ENCODE measurements at regions not wholly inside any gene's neighbourhood (a gene's known extent, or its start where the extent isn't known, plus 50 kb on each side); places are given as distances from the start of the nearest gene placed in this dataset.
"Not testable (repeated sequence)": the region's sequence is repeated elsewhere in the genome, so short reads cannot be mapped to it uniquely, and the experiment has no call there.

DNA sequence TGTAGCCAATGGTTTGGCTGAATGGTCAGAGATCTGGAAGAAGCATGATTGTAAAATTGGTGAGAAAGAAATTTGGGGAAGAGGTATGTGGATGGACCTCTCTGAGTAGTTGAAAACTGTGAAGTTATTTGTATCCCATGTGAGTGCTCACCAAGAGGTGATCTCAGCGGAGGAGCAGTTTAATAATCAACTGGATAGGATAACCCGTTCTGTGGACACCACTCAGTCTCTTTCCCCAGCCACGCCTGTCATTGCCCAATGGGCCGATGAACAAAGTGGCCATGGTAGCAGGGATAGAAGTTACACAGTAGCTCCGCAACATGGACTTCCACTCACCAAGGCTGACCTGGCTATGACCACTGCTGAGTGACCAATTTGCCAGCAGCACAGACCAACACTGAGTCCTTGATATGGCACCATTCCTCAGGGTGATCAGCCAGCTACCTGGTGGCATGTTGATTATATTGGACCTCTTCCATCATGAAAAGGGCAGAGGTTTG is 257.4 kb upstream of the ATXN7L3B start:
- H3K9ac ChIP-seq (ENCODE audit: insufficient read depth, low read length, poor library complexity, severe bottlenecking): no peak overlapping the region
- no peak for TF ChIP-seq CTCF (IDR thresholded peaks at IDR 0.05)
- no peak overlapping the region for H3K4me2 ChIP-seq (replicated peaks; ENCODE audit: extremely low read depth, low read length, poor library complexity, severe bottlenecking)
- H2AFZ ChIP-seq (ENCODE audit: insufficient read depth, low read depth, low read length, poor library complexity, severe bottlenecking): no peak overlapping the region
- no peak overlapping the region for H3K4me3 ChIP-seq (replicated peaks in 1 of 3; ENCODE audit: low read depth in 2 of 3, low read length in 3 of 3)
- H3K9me3 Mint-ChIP-seq: peaks cover 5 to 9% (median 7%) of the 10 kb centered on the region in 7 donors
- no peak overlapping the region for H3K27ac Mint-ChIP-seq
- no peak overlapping the region for H3K4me3 Mint-ChIP-seq
- WGBS (ENCODE audit: insufficient coverage): 93% methylated on average over 4 of the region's 5 CpGs
- no peaks in the 10 kb centered on the region for H3K27me3 ChIP-seq (ENCODE audit: control insufficient read depth in 2 of 2, insufficient read depth in 2 of 2, low read length in 2 of 2)
- DNase-seq: no peak
- H3K79me2 ChIP-seq (ENCODE audit: insufficient read depth, low read length): no peaks in the 10 kb centered on the region
- H4K20me1 ChIP-seq (ENCODE audit: insufficient read depth, low read length): no peaks in the 10 kb centered on the region
- H3K36me3 Mint-ChIP-seq: no peaks in the 10 kb centered on the region
- H3K36me3 ChIP-seq (replicated peaks in 1 of 2; ENCODE audit: control insufficient read depth in 1 of 2, insufficient read depth in 2 of 2, low read length in 2 of 2): no peaks in the 10 kb centered on the region
- peaks cover 0 to 2% (median 0%) of the 10 kb centered on the region in 3 donors for H3K27me3 Mint-ChIP-seq (ENCODE audit: low read depth in 3 of 3)
- H3K4me1 Mint-ChIP-seq: no peaks in the 10 kb centered on the region
- H3K4me1 ChIP-seq (ENCODE audit: control insufficient read depth in 1 of 2, insufficient read depth in 2 of 2, low read length in 2 of 2): no peaks in the 10 kb centered on the region
- peaks cover 15 to 21% of the 10 kb centered on the region in 2 donors for H3K9me3 ChIP-seq (replicated peaks in 1 of 2; ENCODE audit: control insufficient read depth in 1 of 2, insufficient read depth in 1 of 2, low read length in 2 of 2)
- intact Hi-C loops (cut with micrococcal nuclease): no loop called here
- no peak overlapping the region for H3K27ac ChIP-seq (ENCODE audit: low read depth in 1 of 2, low read length in 2 of 2)

- H3K4me2 ChIP-seq (replicated peaks; ENCODE audit: extremely low read depth, low read length, poor library complexity, severe bottlenecking); H3K9me3 Mint-ChIP-seq; H3K36me3 Mint-ChIP-seq; H3K4me1 Mint-ChIP-seq; H3K4me1 ChIP-seq (ENCODE audit: control insufficient read depth in 1 of 2, insufficient read depth in 2 of 2, low read length in 2 of 2); H3K27ac Mint-ChIP-seq; H3K4me3 ChIP-seq (replicated peaks in 1 of 3; ENCODE audit: low read depth in 2 of 3, low read length in 3 of 3); H3K27me3 ChIP-seq (ENCODE audit: control insufficient read depth in 2 of 2, insufficient read depth in 2 of 2, low read length in 2 of 2); H3K9ac ChIP-seq (ENCODE audit: insufficient read depth, low read length, poor library complexity, severe bottlenecking); H4K20me1 ChIP-seq (ENCODE audit: insufficient read depth, low read length); H3K27me3 Mint-ChIP-seq (ENCODE audit: low read depth in 3 of 3); H2AFZ ChIP-seq (ENCODE audit: insufficient read depth, low read depth, low read length, poor library complexity, severe bottlenecking); H3K4me3 Mint-ChIP-seq; H3K36me3 ChIP-seq (replicated peaks in 1 of 2; ENCODE audit: control insufficient read depth in 1 of 2, insufficient read depth in 2 of 2, low read length in 2 of 2); H3K79me2 ChIP-seq (ENCODE audit: insufficient read depth, low read length); H3K27ac ChIP-seq (ENCODE audit: low read depth in 1 of 2, low read length in 2 of 2); DNase-seq; intact Hi-C loops (cut with micrococcal nuclease): not testable (repeated sequence)
- WGBS (ENCODE audit: insufficient coverage): 86% methylated on average over 2 of the region's 2 CpGs
- peaks cover 15 to 21% of the 10 kb centered on the region in 2 donors for H3K9me3 ChIP-seq (replicated peaks in 1 of 2; ENCODE audit: control insufficient read depth in 1 of 2, insufficient read depth in 1 of 2, low read length in 2 of 2)
Measured at GRCh38 chr12:74281401-74282180, 256.0 kb upstream of the ATXN7L3B start.

Data from CD14-positive monocyte (primary cell).